ENCODE measurements at regions not wholly inside any gene's neighbourhood (a gene's known extent, or its start where the extent isn't known, plus 50 kb on each side); places are given as distances from the start of the nearest gene placed in this dataset.

DNA sequence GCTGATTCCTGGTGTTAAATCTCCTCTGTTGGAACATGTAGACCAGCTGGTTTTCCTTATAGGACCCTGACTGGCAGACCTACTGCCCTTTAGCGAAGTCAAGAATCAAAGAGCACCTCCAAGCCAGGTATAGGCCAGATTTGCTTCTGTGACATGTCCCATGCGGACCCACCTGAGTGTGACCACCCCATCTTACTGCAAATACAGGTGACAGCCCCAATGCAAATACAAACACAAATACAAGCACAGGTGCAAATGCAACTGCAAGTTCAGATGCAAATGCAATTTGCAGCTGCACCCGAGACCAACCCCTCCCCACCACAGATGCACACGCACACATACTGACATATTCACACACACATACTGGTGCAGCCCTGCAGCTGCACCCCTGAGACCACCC is 72.3 kb downstream of the SIK1 start:
- TF ChIP-seq, protein P1, sequence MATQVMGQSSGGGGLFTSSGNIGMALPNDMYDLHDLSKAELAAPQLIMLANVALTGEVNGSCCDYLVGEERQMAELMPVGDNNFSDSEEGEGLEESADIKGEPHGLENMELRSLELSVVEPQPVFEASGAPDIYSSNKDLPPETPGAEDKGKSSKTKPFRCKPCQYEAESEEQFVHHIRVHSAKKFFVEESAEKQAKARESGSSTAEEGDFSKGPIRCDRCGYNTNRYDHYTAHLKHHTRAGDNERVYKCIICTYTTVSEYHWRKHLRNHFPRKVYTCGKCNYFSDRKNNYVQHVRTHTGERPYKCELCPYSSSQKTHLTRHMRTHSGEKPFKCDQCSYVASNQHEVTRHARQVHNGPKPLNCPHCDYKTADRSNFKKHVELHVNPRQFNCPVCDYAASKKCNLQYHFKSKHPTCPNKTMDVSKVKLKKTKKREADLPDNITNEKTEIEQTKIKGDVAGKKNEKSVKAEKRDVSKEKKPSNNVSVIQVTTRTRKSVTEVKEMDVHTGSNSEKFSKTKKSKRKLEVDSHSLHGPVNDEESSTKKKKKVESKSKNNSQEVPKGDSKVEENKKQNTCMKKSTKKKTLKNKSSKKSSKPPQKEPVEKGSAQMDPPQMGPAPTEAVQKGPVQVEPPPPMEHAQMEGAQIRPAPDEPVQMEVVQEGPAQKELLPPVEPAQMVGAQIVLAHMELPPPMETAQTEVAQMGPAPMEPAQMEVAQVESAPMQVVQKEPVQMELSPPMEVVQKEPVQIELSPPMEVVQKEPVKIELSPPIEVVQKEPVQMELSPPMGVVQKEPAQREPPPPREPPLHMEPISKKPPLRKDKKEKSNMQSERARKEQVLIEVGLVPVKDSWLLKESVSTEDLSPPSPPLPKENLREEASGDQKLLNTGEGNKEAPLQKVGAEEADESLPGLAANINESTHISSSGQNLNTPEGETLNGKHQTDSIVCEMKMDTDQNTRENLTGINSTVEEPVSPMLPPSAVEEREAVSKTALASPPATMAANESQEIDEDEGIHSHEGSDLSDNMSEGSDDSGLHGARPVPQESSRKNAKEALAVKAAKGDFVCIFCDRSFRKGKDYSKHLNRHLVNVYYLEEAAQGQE (IDR thresholded peaks at IDR 0.05; ENCODE audit: unreplicated experiment): no peak
- TF ChIP-seq, protein P2, sequence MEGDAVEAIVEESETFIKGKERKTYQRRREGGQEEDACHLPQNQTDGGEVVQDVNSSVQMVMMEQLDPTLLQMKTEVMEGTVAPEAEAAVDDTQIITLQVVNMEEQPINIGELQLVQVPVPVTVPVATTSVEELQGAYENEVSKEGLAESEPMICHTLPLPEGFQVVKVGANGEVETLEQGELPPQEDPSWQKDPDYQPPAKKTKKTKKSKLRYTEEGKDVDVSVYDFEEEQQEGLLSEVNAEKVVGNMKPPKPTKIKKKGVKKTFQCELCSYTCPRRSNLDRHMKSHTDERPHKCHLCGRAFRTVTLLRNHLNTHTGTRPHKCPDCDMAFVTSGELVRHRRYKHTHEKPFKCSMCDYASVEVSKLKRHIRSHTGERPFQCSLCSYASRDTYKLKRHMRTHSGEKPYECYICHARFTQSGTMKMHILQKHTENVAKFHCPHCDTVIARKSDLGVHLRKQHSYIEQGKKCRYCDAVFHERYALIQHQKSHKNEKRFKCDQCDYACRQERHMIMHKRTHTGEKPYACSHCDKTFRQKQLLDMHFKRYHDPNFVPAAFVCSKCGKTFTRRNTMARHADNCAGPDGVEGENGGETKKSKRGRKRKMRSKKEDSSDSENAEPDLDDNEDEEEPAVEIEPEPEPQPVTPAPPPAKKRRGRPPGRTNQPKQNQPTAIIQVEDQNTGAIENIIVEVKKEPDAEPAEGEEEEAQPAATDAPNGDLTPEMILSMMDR (conservative IDR thresholded peaks at IDR 0.05; ENCODE audit: low read depth in 2 of 2): no peak

All from GM23338 (cell line).